ENCODE measurements at regions not wholly inside any gene's neighbourhood (a gene's known extent, or its start where the extent isn't known, plus 50 kb on each side); places are given as distances from the start of the nearest gene placed in this dataset.
A peak's percentile ranks its signal among the peaks of the same experiment; 100 is the strongest.

DNA sequence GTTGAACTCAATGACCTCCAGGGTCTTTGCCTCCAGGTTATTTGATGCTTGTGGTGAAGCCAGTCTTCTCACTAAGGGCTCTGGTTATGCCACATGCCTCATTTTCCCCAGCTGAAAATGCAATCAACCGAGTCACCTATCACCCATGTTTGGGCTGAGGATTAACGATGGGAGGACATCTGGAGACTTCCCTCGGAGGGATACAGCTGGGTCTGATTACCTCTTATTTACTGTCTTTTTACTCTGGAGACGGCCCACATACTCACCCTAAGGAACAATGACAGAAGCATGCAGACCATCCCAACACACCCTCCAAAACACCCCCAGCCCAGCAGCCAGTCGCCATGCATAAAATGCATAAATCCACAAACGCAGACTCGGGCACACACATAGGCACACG lies 187.4 kb downstream of the OPA1 start:
- DNase-seq (ENCODE audit: low read depth), result no peak

DNA sequence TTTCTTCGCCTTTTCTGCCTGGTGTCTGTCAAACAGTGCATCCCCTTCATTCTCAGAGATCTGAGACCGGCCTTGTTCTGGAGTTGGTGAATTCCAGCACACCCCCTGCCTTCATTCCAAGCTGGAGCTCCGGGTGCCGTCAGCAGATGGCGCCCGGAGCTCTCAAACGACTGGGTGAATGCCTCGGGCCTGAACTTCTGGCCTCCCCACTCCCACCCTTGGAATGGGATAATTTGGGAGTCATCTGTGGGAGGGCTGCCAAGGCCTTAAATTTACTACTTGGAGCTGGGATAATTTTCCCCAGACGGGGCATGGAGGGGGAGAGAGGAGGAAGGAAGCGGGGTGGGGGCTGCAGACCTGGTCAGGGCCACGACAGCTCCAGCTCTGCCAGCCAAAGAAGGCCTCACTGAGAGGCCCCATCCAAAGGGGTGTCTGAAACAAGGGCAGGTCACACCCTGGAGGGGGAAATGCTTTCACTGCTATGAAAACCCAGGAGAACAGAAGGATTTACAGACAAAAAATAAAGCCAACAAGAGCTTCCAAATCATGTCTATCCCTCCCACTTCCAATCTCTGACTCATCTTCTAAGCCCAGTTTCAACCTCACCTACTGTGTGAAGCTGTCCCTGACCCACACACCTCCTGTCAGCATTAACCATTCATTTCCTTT lies 187.9 kb downstream of the OPA1 start:
- DNase-seq (ENCODE audit: low read depth), result peak; percentile 92

DNA sequence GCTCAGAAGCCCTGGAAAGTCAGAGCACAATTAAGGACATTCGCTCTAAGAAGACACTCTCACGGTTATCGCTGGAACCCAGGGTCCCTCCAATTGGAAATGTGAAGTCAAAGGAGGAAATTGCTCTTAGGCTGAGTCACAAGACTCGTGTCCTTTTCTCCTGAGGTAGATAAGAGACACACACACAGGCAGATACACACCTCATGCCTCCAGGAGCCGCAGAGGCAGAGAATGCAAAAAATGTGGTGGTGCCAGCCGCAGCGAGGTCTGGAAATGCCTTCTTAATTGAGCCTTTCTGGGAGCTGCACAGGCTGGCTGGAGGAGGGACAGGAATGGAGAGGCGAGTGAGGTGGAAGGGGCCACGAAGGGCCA lies 189.3 kb downstream of the OPA1 start:
- DNase-seq (ENCODE audit: low read depth), result peak; percentile 90

DNA sequence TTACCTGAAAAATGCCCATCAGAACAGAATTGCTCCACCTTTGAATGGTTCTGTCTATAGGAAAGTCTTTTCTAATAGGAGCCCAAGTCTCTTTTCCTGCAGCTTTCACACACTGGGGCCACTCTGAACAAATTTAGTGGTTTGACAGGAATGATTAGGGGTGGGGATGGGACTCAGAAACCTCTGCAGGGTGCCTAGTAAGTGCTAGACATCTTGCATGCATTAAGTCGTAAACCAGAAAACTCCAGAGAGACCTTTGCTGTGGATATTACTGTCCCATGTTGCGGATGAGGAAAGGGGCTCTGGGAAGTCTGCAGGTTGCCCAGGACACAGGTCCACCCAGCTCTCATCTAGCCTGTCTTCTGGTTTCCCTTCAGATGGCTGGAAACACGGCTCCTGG lies 189.7 kb downstream of the OPA1 start:
- DNase-seq (ENCODE audit: low read depth), result no peak

DNA sequence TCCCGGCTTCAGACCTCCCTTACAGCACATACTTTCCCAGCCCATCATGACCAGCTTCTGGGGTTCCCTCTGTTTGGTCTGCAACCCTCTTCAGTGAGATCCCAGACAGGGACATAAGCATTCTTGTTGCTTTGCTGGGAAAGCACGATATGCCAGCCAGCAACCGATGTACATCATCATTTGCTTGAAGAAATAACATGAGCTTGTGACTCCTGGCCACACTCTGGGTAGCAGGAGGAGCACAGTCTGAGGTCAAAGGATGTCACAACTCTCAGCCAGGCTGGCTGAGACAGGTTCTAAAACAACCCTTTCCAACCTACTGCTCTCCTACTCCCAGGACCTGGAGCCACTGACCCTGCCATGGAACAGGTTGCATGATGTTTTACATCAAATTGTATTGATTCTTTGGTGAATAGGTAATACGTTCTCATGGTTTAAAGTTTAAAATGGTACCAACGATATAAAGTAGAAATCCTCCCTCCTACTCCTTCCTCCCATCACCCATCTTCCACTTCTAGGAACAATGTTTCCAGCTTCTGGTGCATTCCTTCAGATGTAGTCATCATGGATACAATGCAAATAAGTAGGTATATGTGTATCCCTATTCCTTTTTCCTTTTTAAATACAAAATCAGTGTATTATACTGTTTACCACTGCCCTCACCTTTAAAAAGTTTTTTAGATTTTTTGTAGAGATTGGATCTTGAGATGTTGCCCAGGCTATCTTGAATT lies 190.3 kb downstream of the OPA1 start:
- peak; percentile 55 for DNase-seq (ENCODE audit: low read depth)

DNA sequence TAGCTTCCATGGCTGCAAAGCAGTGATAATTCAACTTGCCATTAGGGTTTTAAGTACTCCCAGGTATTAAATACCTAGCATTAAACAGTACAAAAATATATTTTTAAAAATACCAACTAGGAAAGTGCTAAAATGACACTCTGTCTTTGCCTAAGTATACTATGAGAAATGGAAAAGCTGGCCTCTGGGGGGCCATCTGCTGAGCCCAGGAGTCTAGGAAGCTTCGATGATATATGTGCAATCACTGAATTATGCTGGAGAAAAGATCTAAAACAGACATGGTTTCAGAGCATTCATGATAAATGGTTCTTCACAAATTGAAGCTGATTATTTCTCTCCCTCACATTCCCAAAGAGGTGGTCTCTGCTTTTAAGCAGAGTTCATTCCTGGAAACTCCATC lies 191.8 kb downstream of the OPA1 start:
- no peak for DNase-seq (ENCODE audit: low read depth)

DNA sequence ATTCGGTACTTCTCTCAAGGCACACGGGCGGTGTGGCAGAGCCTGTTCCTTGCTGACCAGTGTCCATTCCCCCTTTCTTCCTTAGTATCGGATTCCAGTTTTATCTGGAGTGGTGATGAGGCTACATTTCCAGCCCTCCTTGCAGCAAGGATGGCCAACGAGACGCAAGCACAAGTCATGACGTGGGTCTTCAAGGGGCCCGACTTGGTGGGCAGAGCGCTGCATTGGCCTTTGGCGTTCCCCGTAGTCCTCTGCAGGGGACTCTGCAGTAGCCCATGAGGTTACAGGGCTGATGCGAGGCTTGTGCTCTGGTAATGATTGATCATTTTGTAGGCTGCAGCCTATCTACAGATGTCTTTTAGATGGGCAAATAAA lies 194.5 kb downstream of the OPA1 start:
- no peak for DNase-seq (ENCODE audit: low read depth)

DNA sequence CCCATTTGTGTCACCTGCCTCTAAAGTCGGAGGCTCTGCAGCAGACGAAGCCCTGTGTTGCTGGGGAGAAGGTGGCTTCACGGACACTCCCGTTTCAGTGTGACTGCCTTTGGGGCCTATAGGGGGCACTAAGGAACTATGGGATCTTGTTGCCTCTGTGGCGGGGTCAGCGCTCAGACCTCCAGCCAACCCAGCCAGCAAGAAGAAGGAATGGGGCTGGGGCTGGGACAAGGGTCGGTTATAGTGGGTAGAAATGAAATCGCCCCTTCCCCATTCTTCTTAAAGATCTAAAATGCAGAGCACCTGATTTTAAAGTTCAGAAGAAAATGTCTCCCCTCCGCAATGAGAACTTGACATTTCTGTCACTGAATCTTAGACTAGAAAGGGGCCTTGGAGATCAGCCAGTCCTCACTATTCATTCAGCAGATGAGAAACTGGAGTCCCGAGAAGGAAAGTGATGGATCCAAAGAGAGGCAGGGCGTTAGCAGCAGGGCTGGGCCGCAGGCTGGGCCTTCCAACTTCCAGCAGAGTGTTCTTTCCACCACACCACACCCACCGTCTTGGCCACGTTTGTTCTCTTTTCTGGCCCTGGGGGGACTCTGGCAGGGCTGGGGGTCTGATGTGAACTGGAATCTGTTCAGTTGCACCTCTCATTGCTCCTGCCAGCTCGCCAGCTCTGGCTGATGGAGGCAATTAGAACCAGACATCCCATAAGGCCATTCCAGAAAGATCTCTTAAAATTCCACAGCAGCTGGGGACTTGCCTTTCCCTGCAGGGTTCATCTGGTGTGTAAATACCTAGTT lies 195.4 kb downstream of the OPA1 start:
- peak; percentile 65 for DNase-seq (ENCODE audit: low read depth)

DNA sequence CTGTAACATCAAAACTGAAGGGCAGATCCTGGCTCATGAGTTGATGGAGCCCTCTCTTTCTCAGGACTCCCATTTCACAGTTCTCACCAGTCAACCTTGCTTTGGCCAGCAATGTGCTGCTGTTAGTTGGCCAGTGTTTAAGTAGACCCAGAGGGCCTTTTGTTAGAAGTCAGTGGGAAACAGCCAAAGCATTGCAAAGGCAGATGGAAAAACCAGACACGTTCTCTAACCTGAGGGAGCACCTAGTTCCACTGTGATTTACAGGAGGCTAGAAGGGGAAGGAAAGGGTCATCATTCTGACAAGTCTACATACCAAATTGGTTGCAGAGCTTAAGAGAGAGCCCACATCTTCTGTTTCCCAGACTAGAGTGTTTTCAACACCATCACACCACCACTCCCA lies 196.4 kb downstream of the OPA1 start:
- no peak for DNase-seq (ENCODE audit: low read depth)

DNA sequence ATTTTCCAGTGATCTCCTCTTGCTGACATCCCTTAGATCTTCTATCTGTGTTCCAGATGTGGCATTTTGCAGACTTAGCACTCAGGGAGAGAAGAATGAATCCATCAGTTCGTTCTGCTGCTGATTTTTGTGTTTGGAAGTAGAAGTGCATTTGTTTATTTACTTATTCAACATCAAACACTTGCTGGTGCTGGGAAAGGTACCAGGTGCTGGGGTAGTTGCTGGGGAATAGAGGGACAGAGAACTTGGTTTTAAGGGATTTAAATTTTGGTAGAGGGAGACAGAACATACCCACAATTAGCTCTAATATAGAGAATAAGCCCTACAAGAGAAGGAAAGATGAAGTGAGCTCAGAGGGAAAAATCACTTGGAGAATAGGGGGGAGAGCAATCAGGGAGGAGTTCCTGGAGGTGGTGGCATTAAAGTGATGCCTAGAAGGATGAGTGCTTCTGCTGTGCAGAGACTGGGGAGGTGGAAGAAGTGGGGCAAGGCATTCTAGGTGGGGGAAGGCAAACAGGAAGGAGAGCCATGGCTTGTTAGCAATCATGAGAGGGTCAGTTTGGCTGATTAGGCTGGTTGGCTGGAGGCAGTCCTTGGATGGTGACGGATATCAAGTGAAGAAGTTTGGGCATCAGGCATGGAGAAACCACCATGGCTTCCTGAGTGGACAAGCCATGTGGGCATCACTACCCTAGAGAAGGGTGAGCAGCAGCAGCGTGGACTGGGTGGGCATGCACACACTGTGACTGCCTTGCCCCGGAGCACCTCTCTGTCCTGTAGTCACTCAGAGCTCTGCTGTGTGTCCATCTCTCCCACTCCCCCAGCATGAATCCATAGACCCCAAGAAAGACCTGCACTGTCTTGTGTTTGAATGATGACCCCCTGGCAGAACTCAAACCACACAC lies 197.3 kb downstream of the OPA1 start:
- DNase-seq (ENCODE audit: low read depth), result no peak

DNA sequence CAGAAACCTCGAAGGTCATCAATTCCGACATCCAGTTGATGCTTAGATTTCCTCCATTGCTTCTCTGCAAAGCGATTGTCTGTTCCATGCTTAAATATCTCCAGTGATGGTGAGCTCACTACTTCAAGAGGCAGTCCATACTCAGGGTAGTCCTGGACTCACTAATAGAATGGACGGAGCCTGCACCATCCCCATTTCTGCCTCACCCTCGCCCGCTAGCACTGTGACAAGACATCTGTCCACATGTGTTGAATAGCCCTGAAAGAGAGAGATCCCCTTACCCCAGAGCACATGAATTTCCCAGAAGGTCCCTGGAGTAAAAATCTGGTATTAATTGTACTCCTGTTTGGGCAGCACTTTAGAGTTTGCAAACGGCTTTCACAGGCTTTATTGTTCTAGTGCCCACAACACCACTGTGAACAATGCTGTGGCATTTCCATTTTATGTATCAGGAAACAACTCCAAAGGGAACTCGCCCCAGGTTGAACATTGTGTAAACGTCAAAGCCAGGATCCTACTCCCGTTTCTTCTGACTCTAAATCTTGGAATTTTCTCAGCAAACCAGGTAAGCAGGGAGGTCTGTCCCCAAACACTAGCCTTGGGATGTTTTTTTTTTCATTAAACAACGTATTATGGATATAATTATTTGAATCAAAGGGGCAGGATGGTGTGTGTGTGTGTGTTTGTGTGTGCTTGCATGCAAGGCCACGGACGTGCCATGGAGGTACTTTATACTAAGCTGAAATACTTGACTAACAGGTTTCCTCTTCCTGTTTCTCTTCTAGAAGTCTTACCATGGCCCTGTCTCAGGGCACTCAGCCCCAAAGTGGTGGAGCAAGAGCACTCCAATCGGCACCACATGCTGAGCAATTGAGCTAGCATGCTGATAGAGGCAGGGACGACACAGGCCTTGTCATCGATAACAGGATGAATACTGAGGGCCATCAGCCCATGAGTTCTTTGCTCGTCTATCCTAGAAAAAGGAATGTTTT lies 198.3 kb downstream of the OPA1 start:
- DNase-seq (ENCODE audit: low read depth), result no peak

DNA sequence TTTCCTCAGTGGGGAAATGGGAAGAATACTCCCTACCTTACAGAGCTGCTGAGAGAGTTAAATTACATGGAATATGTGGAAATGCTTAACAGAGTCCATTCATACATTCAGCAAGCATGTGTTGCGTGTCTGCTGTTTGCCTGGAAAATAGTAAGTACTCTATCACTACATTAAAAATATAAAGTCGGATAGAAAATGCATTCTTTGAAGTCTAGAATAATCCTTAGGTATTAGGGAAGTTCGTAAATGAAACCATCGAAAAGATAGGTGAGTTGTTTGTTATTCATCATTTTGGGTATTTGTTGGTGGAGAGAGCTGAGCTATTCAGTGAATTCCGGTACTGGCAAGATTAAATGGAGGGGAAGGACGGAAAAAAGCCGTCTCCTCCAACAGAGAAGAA lies 200.1 kb downstream of the OPA1 start:
- DNase-seq (ENCODE audit: low read depth), result no peak

DNA sequence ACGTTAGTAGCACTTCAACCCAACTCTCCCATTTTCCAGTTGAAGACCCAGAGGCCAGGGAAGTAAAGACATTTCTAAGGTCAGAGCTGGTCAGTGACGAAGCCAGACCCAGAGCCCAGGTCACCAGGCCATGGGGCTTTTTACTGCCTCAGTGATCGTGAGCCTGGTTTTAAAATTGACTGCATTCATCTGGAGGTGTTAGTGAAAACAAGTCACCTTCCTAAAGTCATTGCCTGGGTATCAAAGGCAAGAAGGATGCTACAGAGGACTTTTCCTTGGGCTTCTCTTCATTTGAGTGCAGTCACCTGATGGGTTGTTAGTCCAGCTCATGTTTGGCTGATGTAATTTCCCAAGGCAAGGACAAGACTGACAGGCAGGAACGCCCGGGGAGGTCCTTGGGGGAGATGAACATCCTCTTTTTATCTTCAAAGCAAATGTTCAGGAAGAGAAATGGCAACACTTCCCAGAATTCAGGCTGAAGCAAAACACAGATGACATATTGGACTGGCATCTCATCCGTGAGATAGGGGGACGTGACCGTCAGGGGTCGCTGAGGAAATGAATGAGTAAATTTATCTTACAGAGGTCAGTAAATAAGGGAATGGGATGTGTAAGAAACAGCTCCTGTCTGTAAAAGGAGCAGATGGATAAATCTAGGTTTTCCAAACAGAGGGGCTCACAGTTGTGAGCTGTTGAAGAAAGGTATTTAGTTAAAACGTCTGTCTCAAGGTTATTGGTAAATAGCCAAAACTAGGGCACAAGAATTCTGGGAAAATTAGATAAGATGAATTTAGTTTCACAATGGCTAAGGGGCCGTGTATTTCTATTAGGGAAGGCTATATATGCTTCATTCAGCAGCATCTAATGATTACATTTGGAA lies 201.2 kb downstream of the OPA1 start:
- DNase-seq (ENCODE audit: low read depth), result no peak

DNA sequence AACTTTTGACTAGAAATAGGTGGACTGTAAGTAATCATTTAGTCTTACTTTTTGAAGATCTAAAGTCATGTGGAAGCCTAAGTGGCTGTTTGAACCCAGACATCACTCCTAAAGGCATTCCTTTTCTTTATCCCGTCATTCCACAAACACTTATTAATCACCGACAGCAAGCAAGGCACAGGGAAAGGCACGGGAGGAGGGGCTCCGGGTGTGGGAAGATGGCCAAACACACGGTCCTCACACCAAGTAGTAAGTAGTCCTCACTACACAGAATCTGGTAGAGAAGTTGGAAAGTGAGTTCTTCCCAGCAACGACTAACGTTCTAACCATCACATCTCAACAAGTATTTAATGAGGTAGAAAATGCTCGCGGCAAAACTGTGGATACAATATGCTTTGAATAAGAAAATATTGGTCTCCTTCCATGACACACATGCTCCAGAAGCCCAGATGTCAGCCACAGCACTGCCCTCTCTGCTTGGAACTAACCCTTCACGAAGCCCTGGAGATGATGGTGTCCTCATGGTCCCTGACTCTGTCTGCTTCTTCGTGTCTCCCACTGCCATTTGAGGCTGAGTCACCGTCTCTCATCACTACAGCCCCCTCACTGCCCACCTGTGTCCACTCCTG lies 202.2 kb downstream of the OPA1 start:
- DNase-seq (ENCODE audit: low read depth), result no peak

DNA sequence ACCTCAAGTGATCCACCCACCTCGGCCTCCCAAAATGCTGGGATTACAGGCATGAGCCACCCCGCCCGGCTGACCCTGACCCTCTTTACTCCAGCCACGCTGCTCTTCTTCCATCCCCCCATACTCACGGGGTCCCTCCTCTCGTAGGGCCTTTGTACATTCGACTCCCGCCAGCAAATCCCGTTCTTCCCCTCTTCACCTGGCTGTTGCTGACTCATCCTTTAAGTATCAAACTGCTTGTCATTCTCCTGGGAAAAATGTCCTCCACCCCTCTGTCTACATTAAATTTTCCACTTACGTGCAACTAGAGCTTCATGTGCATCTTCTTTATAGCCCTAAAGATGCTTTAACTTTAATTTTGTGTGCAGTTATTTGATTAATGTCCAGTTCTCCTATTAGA lies 203.1 kb downstream of the OPA1 start:
- DNase-seq (ENCODE audit: low read depth), result no peak

DNA sequence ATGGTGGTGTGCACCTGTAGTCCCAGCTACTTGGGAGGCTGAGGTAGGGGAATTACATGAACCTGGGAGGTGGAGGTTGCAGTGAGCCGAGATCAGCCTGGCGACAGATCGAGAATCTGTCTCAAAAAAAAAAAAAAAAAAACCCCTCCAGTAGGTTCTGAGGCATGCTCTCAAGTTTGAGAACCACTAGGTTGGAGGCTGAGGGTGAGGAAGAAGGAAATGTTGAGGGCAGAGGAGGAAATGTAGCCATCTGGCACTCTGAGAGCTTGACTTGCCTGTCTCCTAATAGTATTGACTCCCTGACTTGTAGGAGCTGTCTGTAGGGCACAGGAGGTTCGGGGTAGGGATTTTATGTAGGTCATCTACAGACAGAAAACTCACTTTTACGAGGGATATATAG lies 204.6 kb downstream of the OPA1 start:
- no peak for DNase-seq (ENCODE audit: low read depth)

DNA sequence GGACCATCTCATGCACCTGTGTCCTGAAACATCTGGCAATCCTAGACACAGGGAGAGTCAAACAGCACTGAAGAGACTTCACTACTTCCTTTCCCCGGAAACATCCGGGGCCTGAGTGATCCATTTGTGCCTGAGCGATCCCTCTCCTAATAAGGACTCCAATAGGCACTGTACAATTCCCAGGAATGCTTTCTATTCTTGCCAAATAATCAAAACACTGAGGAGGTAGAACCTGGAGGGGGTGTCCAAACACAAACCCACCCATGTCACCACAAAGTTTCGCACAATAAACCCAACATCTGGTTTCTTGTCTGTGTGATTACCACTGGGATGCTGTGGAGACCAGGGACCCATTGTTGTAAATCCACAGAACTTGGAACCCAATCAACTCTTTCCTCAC lies 205.0 kb downstream of the OPA1 start:
- DNase-seq (ENCODE audit: low read depth), result no peak

DNA sequence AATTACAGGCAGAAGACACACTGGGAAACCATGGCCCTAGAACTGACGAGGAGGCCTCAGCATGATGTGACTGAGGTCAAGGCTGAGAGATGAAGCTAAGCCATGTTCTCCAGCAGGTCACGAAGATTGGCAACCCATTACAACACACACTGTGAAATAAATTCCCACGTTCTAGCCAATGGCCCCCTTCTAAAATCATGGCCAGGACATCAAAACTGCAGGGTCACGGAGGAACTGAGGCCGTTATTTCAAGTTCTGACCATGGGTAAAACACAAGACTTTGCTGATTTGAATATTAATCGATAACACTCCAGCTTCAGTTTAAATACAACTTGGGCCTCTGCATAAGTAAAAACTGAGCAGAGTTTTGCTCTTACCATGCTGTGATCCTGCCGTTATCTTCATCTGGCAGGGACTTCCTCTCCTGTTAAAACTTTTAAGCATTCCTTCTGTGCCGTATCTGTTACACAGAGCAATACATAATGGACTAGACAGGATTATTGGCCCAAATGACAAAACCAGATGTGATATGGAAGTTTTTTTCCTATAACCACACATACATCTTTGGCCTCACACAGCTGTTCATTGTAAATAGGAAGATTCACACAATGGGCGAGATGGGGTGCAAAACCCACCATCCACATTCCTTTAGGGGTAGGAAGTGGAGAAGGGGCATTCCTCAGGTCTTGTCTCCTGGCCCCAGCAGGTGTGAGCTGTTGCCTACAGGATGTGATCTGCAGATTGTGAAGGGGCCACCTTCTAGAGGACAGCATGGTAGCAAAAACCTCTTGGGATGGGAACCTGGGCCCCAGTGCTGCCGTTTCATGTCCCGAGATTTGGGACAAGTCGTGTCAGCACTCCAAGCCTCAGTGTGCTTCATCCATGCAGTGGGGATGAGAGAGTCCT lies 207.4 kb downstream of the OPA1 start:
- DNase-seq (ENCODE audit: low read depth), result no peak
